SH-SY5Y (cell line): ENCODE measurements at regions not wholly inside any gene's neighbourhood (a gene's known extent, or its start where the extent isn't known, plus 50 kb on each side); places are given as distances from the start of the nearest gene placed in this dataset.

ENCODE experiments used
- GATA2 ChIP-seq: IDR thresholded peaks from 2 replicates; pipeline ENCODE4 v1.6.1; 2011; ENCODE audit warnings: mild to moderate bottlenecking, low read depth, low read length
- GATA3 ChIP-seq: IDR thresholded peaks from 2 replicates; pipeline ENCODE4 v1.6.1; 2011; ENCODE audit warnings: low read depth, mild to moderate bottlenecking, low read length, moderate library complexity

DNA sequence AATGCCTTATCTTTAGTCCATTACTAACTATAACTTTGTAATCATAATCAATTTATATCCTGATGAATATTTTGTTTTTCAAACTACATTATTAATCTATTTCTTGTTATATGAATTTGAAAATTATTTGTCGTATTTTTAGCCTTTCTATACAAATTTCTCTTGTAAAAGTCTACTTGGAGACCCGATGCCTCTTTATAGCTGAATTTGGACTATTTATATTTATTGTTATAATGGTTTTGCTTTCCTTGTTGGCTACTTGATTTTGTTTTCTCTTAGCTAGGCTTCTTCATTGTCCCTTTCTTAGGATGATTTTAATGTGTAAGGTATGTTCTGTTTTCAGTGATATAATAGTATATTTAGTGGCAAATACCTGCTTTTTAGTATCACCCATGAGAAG lies 89.5 kb upstream of the RFLNA start:
- TF ChIP-seq GATA2, result no peak
- TF ChIP-seq GATA3, result no peak
